GM12878 (cell line): ENCODE measurements at regions not wholly inside any gene's neighbourhood (a gene's known extent, or its start where the extent isn't known, plus 50 kb on each side); places are given as distances from the start of the nearest gene placed in this dataset.

Source experiments
- ATAC-seq: fragments of 200-7000 bp; cut with Tn5 transposase; 3 replicates; pipeline ENCODE4 v1.9.1; 2020; ENCODE audit warnings: mild to moderate bottlenecking, moderate library complexity
- BruUV-seq: library from RNA; stranded (reverse); fragments of 400-500 nt; replicated peaks from 2 replicates; lab custom pipeline; 2021; lab: Mats Ljungman, UMichigan
- CTCF ChIA-PET: fragments of 300-600 bp; sonication (Branson Sonifier 250); formaldehyde crosslinking; extraction: SDS; loops from one replicate; lab custom pipeline; 2021; ENCODE audit warnings: inconsistent platforms; lab: Yijun Ruan, JAX
- POLR2A ChIA-PET: fragments of 350-600 bp; formaldehyde crosslinking; extraction: SDS; loops from one replicate; lab custom pipeline; 2021; ENCODE audit warnings: inconsistent platforms; lab: Charles Lee
- RAD21 ChIA-PET: fragments of 300-600 bp; sonication (Branson Sonifier 250); formaldehyde crosslinking; loops from one replicate; lab custom pipeline; 2023; ENCODE audit warnings: antibody characterized with exemption; ENCODE audit not compliant: unreplicated experiment; lab: Charles Lee
- SMC1A ChIA-PET: fragments of 300-600 bp; sonication (Branson Sonifier 250); formaldehyde crosslinking; loops from one replicate; lab custom pipeline; 2023; ENCODE audit not compliant: unreplicated experiment, uncharacterized antibody; lab: Charles Lee
- DNase-seq: peaks from one replicate; pipeline ENCODE4 v3.0.0-alpha.2; 2011; ENCODE audit warnings: low read depth, low spot score
- FAIRE-seq: peaks from 3 replicates; lab custom pipeline; 2011; peaks lifted over from hg19 to GRCh38; lab: Jason Lieb, UNC
- H2AFZ ChIP-seq: 2 replicates; pipeline ENCODE4 v1.6.0; 2011; ENCODE audit warnings: low read depth, low read length, control low read depth; ENCODE audit not compliant: control insufficient read depth
- H3K27ac ChIP-seq: 2 replicates; pipeline ENCODE4 v1.5.1; 2011; ENCODE audit warnings: control low read depth; ENCODE audit not compliant: control insufficient read depth, insufficient read depth
- H3K27me3 ChIP-seq, 2 experiments: replicated peaks in 1 of 2; 2 replicates each; pipeline versions ENCODE4 v1.6.0 to v1.6.1; 2011; ENCODE audit warnings: low read length in 1 of 2; ENCODE audit not compliant: control insufficient read depth in 2 of 2, insufficient read depth in 2 of 2
- H3K36me3 ChIP-seq, 2 experiments: 2 replicates each; pipeline ENCODE4 v1.5.1; 2011; ENCODE audit warnings: low read length in 1 of 2; ENCODE audit not compliant: control insufficient read depth in 2 of 2, insufficient read depth in 2 of 2
- H3K4me1 ChIP-seq: 2 replicates; pipeline ENCODE4 v1.6.1; 2011; ENCODE audit warnings: mild to moderate bottlenecking, low read length, moderate library complexity, mixed read lengths; ENCODE audit not compliant: control insufficient read depth, insufficient read depth
- H3K4me2 ChIP-seq: 2 replicates; pipeline ENCODE4 v1.6.0; 2011; ENCODE audit warnings: control low read depth; ENCODE audit not compliant: control insufficient read depth, insufficient read depth
- H3K4me3 ChIP-seq: fragments of 200-600 bp; sonication (generic); 2 replicates; pipeline ENCODE4 v1.5.1; 2016
- H3K79me2 ChIP-seq: 2 replicates; pipeline ENCODE4 v1.6.0; 2011; ENCODE audit warnings: low read length; ENCODE audit not compliant: control insufficient read depth, insufficient read depth
- H3K9ac ChIP-seq: 2 replicates; pipeline ENCODE4 v1.8.0; 2011; ENCODE audit warnings: low read length, control low read depth, mixed read lengths; ENCODE audit not compliant: control insufficient read depth, insufficient read depth
- H3K9me3 ChIP-seq: replicated peaks from 3 replicates; pipeline ENCODE4 v1.5.1; 2011; ENCODE audit warnings: mild to moderate bottlenecking, low read length; ENCODE audit not compliant: control insufficient read depth, insufficient read depth
- H4K20me1 ChIP-seq: 2 replicates; pipeline ENCODE4 v1.6.0; 2011; ENCODE audit not compliant: control insufficient read depth, insufficient read depth
- CBFB ChIP-seq: IDR thresholded peaks from 2 replicates; pipeline ENCODE4 v1.6.1; 2016; ENCODE audit warnings: antibody characterized with exemption, low read depth
- FOS ChIP-seq: IDR thresholded peaks from 3 replicates; pipeline ENCODE4 v1.6.1; 2011; ENCODE audit warnings: borderline replicate concordance; ENCODE audit not compliant: insufficient read length; ENCODE audit errors: extremely low read depth
- JUNB ChIP-seq: IDR thresholded peaks from 2 replicates; pipeline ENCODE4 v1.6.1; 2016; ENCODE audit warnings: antibody characterized with exemption, mild to moderate bottlenecking
- NFYB ChIP-seq: IDR thresholded peaks from 2 replicates; pipeline ENCODE4 v1.6.1; 2011; ENCODE audit warnings: low read depth, mild to moderate bottlenecking, low read length, improper control_type of control experiment, moderate library complexity; ENCODE audit not compliant: insufficient read depth
- POLR2AphosphoS5 ChIP-seq: IDR thresholded peaks from 2 replicates; pipeline ENCODE4 v1.6.1; 2011; ENCODE audit warnings: mild to moderate bottlenecking, low read length, inconsistent platforms
- SIN3A ChIP-seq: IDR thresholded peaks from 2 replicates; pipeline ENCODE4 v1.6.1; 2012; ENCODE audit warnings: low read depth, low read length, improper control_type of control experiment
- SUZ12 ChIP-seq: fragments of 200-600 bp; sonication (generic); IDR thresholded peaks from one replicate; pipeline ENCODE4 v1.6.1; 2018; ENCODE audit warnings: antibody characterized with exemption, mild to moderate bottlenecking; ENCODE audit not compliant: unreplicated experiment
- TCF12 ChIP-seq: IDR thresholded peaks from 2 replicates; pipeline ENCODE4 v1.6.1; 2011; ENCODE audit warnings: low read depth, mild to moderate bottlenecking, low read length
- WRNIP1 ChIP-seq: IDR thresholded peaks from 2 replicates; pipeline ENCODE4 v1.6.1; 2011; ENCODE audit warnings: low read depth, low read length, improper control_type of control experiment, borderline replicate concordance
- ZNF217 ChIP-seq: fragments of 450-650 bp; IDR thresholded peaks from 2 replicates; pipeline ENCODE4 v1.6.1; 2017; ENCODE audit warnings: antibody characterized with exemption, mild to moderate bottlenecking
- in situ Hi-C: fragments of 300-500 bp; cut with MboI; formaldehyde crosslinking; loops from 9 replicates; pipeline ENCODE4 v1.14.3; 2018; ENCODE audit warnings: mixed read lengths
- intact Hi-C: fragments of 100-400 bp; cut with micrococcal nuclease; formaldehyde crosslinking; loops from one replicate; pipeline ENCODE4 v1.14.2; 2022; ENCODE audit not compliant: unreplicated experiment
- TF ChIP-seq, protein P1 (sequence below): IDR thresholded peaks from 2 replicates; pipeline ENCODE4 v1.6.1; 2011; ENCODE audit warnings: borderline replicate concordance, low read depth, mild to moderate bottlenecking, moderate library complexity, mixed read lengths, low read length; ENCODE audit not compliant: insufficient read depth; ENCODE audit errors: extremely low read length
- TF ChIP-seq, protein P2 (sequence below): fragments of 450-650 bp; IDR thresholded peaks from 2 replicates; pipeline ENCODE4 v1.6.1; 2018; ENCODE audit warnings: mild to moderate bottlenecking, low read depth, moderate library complexity; ENCODE audit not compliant: partially characterized antibody
- TF ChIP-seq, protein P3 (sequence below): fragments of 450-650 bp; conservative IDR thresholded peaks from 2 replicates; pipeline ENCODE4 v1.6.1; 2017; ENCODE audit warnings: mild to moderate bottlenecking, moderate library complexity
- TF ChIP-seq, protein P4 (sequence below): fragments of 450-650 bp; formaldehyde crosslinking; IDR thresholded peaks from 2 replicates; pipeline ENCODE4 v1.5.0; 2022; ENCODE audit warnings: mild to moderate bottlenecking, missing genetic modification characterization

DNA sequence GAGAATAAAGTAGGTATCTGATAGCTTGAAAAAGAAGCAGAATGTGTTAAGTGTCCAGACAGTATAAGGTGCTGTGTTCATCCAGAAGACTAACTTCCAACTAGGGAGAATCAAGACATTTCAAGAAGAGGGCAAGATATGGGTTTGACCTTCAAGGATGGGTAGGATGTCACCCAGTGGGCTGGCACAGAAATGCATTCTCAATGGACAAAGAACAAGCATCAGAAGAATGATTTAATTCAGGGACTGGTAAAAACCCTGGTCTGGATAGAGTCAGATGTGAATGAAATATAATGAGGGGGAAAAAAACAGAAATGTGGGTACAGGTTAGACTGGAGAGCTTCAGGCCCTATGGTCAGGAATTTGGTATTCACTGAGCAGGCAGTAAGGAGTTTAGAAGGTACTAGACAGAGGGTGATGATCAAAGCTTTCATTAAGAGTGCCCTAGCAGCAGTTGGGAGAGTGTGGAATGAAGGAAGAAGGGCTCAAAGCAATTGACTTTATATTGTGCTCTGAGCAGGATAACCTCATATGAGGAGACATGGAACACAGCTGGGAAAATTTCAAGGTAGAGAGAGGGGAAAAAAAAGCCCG is 180.7 kb upstream of the ANK3 start (continued):
- TF ChIP-seq, protein P1, sequence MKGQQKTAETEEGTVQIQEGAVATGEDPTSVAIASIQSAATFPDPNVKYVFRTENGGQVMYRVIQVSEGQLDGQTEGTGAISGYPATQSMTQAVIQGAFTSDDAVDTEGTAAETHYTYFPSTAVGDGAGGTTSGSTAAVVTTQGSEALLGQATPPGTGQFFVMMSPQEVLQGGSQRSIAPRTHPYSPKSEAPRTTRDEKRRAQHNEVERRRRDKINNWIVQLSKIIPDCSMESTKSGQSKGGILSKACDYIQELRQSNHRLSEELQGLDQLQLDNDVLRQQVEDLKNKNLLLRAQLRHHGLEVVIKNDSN, result no peak
- TF ChIP-seq, protein P2, sequence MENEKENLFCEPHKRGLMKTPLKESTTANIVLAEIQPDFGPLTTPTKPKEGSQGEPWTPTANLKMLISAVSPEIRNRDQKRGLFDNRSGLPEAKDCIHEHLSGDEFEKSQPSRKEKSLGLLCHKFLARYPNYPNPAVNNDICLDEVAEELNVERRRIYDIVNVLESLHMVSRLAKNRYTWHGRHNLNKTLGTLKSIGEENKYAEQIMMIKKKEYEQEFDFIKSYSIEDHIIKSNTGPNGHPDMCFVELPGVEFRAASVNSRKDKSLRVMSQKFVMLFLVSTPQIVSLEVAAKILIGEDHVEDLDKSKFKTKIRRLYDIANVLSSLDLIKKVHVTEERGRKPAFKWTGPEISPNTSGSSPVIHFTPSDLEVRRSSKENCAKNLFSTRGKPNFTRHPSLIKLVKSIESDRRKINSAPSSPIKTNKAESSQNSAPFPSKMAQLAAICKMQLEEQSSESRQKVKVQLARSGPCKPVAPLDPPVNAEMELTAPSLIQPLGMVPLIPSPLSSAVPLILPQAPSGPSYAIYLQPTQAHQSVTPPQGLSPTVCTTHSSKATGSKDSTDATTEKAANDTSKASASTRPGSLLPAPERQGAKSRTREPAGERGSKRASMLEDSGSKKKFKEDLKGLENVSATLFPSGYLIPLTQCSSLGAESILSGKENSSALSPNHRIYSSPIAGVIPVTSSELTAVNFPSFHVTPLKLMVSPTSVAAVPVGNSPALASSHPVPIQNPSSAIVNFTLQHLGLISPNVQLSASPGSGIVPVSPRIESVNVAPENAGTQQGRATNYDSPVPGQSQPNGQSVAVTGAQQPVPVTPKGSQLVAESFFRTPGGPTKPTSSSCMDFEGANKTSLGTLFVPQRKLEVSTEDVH, result no peak
- TF ChIP-seq CBFB, result no peak

DNA sequence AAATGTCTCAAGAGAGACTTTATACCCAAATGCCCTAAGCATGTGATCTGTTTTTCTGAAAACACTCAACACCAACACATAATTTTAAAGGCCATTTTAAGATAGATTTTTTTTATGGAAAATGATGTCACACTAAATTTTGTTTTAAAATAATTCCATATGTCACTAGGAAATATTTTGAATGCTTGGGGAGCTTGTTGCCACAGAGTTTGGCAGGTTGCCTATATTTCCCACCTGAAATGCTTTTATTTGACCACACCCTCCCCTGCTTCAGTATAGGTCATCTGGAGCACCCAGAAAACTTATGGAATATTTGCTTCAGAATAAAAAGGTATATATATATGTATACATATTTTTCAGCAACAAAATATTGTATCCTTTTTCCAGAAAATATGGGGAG is 180.0 kb upstream of the ANK3 start:
- ChIA-PET SMC1A (no interaction called here), CTCF (no interaction called here), POLR2A (no interaction called here), RAD21 (no interaction called here)
- Histone ChIP-seq H3K4me3 (no peak overlapping the region), H3K9me3 (no peaks in the 10 kb centered on the region), H3K79me2 (no peaks in the 10 kb centered on the region), H3K27ac (no peak overlapping the region), H3K4me2 (no peak overlapping the region), H4K20me1 (no peaks in the 10 kb centered on the region), H3K4me1 (no peaks in the 10 kb centered on the region), H2AFZ (no peak overlapping the region), H3K27me3 (no peaks in the 10 kb centered on the region), H3K36me3 (no peaks in the 10 kb centered on the region), H3K9ac (no peak overlapping the region)
- no peak for FAIRE-seq
- no peak for ATAC-seq
- no TSS peak for BruUV-seq
- no peak for DNase-seq
- intact Hi-C loops (no loop called here), in situ Hi-C loops (no loop called here)
- TF ChIP-seq WRNIP1 (no peak), TCF12 (no peak), SIN3A (no peak), ZNF217 (no peak), POLR2AphosphoS5 (no peak), FOS (no peak), SUZ12 (no peak), NFYB (no peak), JUNB (no peak)
- TF ChIP-seq, protein P3, sequence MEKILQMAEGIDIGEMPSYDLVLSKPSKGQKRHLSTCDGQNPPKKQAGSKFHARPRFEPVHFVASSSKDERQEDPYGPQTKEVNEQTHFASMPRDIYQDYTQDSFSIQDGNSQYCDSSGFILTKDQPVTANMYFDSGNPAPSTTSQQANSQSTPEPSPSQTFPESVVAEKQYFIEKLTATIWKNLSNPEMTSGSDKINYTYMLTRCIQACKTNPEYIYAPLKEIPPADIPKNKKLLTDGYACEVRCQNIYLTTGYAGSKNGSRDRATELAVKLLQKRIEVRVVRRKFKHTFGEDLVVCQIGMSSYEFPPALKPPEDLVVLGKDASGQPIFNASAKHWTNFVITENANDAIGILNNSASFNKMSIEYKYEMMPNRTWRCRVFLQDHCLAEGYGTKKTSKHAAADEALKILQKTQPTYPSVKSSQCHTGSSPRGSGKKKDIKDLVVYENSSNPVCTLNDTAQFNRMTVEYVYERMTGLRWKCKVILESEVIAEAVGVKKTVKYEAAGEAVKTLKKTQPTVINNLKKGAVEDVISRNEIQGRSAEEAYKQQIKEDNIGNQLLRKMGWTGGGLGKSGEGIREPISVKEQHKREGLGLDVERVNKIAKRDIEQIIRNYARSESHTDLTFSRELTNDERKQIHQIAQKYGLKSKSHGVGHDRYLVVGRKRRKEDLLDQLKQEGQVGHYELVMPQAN, result no peak
- TF ChIP-seq, protein P4, sequence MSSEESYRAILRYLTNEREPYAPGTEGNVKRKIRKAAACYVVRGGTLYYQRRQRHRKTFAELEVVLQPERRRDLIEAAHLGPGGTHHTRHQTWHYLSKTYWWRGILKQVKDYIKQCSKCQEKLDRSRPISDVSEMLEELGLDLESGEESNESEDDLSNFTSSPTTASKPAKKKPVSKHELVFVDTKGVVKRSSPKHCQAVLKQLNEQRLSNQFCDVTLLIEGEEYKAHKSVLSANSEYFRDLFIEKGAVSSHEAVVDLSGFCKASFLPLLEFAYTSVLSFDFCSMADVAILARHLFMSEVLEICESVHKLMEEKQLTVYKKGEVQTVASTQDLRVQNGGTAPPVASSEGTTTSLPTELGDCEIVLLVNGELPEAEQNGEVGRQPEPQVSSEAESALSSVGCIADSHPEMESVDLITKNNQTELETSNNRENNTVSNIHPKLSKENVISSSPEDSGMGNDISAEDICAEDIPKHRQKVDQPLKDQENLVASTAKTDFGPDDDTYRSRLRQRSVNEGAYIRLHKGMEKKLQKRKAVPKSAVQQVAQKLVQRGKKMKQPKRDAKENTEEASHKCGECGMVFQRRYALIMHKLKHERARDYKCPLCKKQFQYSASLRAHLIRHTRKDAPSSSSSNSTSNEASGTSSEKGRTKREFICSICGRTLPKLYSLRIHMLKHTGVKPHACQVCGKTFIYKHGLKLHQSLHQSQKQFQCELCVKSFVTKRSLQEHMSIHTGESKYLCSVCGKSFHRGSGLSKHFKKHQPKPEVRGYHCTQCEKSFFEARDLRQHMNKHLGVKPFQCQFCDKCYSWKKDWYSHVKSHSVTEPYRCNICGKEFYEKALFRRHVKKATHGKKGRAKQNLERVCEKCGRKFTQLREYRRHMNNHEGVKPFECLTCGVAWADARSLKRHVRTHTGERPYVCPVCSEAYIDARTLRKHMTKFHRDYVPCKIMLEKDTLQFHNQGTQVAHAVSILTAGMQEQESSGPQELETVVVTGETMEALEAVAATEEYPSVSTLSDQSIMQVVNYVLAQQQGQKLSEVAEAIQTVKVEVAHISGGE (CRISPR knock-in tag), result no peak
